Inflammatory macrophage treated with lipopolysaccharide for 1 hour (primary cell): ENCODE measurements at regions not wholly inside any gene's neighbourhood (a gene's known extent, or its start where the extent isn't known, plus 50 kb on each side); places are given as distances from the start of the nearest gene placed in this dataset.

ENCODE experiments used
- DNase-seq, 2 donors: peaks; one replicate each; pipeline ENCODE4 v3.0.0-alpha.2; 2020 to 2022

DNA sequence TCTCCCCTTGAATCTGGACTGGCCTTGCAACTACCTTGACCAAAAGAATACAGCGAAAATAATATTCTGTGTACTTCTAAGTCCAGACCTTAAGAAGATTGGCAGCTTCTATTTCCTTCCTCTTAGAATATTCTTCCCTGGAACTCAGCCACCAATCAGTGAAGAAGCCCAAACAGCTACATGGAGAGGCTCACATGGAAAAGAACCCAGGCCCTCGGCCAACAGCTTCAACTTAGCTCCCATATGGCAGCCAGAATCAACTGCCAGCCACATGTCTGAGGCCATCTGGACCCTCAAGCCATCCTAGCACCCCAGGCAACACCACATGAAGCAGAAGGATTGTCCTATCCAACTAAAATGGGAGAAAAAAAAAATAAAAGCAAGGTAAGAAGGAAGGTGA, 178.8 kb downstream of the IBTK start:
- DNase-seq = no peak

DNA sequence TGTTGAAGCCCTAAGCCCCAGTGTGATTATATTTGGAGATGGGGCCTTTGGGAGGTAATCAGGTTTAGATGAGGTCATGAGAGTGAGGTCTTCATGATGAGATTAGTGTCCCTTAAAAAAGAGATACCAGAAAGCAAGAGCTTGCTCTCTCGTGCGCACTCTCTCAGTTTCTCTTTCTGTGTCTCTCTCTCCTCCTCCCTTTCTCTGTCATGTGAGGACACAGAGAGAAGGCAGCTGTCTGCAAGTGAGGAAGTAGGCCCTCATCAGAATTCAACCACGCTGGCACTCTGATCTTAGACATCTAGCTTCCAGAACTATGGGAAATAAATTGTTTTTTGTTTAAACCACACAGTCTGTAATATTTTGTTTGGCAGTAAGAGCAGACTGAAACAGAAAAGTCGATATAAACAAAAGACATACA, 180.5 kb downstream of the IBTK start:
- peak; percentile 15 to 42 for DNase-seq

DNA sequence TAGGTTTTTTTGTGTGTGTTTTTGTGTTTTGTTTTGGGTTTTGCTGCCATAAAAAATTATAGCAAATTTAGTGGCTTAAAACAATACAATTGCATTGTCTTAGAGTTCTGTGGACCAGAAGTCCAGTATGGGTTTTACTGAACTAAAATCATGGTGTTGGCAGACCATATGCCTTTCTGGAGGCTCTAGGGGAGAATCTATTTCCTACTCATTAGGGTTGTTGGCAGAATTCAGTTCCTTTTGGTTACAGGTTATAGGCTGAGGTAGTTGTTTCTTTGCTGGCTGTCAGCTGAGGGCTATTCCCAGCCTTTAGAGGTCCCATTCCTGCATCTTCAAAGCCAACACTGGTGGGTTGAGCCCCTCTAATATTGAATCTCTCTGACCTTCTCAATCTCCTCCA, 181.3 kb downstream of the IBTK start:
- no peak for DNase-seq

DNA sequence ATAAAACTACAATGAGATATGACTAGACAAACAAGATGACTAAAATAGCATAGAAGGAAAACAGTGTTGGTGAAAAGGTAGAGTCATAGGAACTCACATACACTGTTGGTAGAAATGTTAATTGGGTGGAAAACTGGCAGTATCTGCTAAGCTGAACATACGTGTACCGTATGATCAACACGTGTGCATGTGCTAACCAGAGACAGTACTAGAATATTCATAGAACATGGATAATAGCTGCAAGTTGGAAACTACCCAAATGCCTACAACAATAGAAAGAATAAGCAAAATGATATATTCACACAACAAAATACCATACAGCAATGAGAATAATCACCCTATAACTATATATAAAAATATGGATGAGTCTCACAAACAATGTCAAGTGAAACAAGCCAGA, 184.0 kb downstream of the IBTK start:
- DNase-seq = no peak

DNA sequence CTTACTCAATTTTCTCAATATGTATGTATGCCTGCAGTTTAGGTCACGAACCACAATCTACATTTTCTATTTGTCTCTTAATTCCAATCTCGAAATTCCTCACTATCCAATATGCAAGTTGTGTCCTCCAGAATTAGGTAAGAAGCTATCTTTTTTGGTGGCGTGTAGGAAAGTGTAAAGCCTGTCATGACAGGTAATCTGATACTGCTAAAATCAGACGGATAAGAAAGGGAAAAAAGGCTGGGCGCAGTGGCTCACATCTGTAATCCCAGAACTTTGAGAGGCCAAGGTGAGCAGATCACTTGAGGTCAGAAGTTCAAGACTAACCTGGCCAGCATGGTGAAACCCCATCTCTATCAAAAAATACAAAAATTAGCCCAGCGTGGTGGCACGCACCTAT, 185.3 kb downstream of the IBTK start:
- DNase-seq = no peak

DNA sequence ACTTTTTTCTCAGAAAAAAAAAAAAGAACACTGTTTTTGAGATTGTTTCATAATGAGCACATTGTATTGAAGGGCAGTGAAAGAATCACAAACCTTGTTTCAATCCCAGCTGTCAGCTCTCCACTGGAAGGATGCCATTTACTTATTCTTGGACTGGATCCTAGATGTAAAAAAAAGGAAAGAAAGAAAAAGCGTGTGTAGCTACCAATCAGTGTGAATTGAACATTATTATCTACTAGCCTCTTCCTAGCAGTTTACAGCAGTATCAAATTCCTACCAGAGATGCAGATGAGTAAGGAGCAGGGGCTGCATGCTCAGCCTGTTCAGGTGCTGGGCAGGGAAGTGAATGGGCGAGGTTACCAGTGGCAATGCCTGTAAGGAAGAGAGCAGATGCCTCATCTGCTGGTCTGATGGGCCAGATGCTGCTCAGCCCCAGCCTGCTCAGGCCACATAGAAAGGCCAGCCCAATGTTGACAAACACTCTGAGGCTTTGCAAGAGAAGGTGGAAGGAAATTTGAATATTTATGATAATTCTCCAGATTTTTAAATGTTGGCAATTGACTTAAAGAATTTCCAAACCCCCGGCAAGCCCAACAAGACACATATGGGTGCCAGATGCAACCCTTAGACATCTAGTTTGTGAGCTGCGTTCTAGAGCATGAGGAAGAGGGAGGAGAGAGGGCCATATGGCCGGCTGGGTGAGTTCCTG, 189.5 kb downstream of the IBTK start:
- no peak for DNase-seq

DNA sequence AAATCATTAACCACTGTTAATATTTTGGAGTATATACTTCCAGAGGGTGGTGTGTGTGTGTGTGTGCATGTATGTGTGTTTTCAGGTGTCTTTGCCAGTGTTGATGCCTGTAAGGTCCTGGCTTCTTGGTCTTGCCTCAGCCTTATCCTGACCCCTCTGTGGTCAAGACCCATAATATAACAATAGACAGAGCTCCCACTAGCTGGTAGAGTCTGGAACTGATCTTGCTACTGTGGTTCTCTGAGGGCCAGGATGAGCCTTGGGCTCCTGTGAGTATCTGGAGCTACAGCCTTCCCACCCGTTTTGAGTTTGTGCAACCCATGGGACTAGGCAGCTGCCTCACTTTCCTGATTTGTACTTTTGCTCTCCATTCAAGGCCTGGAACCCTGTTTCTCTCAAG, 191.0 kb downstream of the IBTK start:
- no peak for DNase-seq

DNA sequence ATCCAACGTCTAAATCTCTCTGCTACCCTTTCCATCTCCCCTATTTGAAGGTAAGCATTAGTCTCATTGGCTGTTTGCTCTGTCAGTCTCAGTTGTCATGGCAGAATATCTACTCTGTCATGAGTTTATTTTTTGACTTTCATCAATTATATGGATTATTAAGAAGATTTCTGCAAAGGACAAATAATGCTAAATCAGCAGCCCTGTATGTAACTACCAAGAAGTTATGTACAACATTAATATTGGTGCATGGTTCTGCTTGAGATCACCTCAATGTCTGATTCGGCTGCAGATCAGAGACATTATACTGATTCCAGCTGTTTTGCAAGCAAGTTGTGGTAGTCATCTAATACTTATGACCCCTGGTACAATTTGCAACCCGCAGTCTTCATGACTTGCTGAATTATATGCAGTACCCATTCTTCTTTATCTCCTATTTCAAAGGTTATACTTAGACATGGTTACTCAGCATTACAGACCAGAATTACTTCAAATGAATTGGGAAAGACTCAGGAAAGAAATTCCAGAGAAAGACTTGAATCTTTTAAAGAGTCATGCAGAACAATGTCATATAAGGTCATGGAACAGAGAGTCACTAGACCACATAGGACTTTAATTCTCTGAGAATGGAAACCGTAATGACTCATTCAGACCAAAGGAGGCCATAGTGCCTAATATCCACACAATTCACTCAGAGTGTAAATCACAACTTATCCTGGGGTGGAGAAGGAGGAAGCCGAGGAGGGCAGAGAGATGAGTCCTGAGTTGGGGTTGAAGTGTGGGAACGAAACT, 201.4 kb downstream of the IBTK start:
- no peak for DNase-seq

DNA sequence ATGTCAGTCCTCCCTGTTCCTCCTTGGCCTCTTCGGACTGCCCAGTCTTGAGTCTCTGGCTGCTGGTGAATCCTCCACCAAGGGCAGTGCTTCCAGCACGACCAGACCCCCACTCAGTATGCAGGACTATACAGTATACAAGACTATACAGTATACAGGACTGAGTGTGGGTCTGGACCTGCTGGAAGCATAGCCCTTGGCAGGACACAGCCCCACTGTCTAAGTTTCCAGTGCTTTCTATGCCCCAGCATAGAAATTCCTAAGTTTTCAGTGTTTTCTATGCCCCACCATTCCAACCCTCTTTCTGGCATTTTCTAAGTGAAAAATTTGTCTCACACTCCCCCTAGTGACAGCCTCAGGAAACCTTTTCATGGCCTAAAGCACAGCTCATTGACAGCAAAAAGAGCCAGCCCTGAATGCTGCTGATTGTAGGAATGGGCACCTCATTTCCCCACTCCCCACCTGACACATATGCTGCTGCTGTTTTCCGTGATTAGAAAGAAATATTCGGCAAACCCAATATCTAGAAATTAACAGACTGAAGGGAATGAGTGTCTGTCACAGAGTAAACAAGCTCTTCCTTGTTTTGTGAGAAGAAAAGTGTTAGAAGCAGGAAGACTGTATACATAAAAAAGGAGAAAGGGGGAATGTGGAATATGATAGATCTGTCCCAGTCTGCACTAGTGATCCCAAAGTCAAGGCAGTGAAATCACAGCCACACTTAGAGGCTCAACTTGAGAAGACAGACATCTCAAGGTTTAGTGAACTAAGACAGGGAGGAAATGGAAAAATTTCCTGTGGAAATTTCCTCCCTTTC, 206.9 kb downstream of the IBTK start:
- peak; percentile 10 to 54 for DNase-seq

DNA sequence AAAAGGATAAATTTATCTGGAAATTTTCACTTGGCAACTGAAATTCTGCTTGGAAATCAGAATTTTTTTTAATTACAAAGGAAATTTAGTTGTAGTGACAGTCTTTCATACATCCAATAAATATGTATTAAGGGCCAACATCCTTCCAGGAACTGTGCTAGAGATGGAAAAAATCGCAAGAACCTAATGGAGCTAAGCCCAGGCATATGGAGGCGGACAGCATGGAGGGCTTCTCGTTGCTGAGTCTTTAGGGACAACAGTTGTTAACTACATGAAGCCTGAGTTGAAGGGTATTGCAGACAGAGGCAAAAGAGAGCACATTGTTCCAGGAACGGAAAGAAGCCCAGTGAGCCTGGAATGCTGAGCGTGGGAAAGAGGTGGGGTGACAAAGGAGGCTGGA, 208.9 kb downstream of the IBTK start:
- DNase-seq = no peak

DNA sequence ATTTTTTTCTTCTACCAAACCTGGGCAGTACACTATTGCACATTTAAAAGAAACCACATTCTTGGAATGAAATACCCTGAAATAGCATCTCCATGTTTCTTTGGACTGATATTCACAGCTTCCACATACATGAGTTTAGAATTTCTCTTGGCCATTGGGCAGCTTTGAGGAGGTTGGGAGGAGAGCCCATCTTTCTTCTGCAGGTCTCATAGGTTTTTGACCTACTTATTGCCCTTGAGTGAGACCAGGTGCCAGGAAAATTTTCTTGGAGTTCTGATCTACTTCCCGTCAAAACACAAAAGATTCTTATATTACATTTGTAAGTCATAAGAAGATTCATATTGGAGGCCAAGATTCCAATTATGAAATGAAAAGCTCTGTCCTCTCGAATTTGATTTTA, 212.0 kb downstream of the IBTK start:
- no peak for DNase-seq

DNA sequence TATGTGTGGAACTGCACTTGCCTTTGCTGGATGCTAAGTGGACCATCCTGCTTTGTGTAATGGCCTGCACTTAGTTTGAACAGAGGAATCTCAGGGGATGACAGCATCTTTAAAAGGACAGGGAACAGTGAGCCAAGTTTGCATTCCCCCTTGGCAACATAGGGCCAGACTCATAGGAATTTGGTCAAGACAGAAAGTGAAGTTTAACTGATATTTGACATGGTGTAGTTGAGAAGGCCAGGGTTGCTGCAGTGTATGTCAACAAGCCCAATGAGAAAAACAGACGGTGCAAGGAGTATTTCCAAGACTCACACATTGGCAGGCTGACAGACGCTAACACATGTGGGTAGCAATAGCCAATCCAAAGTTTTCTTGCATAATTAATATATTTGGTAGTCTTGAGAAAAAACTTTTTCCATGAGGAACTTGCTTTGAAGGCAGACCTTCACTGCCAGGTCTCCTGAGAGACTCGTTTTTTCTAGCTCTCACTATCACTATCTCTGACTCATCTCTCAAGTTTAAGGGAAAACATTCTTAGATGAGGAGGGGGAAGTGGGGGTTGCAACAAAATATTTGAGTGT, 213.8 kb downstream of the IBTK start:
- DNase-seq = no peak

DNA sequence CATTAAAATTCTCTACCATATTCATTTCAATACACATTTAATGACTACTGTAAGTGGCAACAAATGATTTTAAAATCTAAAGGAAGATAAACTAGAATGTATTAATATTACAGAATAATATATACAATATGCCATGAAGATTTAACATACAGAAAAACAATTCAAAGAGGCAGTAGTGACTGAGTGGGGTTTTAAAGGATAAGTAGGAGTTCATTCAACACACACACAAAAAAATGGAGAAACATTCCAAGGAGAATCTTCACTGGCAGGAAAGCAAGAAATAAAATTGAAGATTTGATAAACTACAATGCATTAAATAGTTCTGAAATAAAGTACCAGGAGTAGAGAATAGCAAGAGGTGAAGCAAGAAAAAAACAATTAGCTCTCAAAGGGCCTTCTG, 215.1 kb downstream of the IBTK start:
- DNase-seq = no peak

DNA sequence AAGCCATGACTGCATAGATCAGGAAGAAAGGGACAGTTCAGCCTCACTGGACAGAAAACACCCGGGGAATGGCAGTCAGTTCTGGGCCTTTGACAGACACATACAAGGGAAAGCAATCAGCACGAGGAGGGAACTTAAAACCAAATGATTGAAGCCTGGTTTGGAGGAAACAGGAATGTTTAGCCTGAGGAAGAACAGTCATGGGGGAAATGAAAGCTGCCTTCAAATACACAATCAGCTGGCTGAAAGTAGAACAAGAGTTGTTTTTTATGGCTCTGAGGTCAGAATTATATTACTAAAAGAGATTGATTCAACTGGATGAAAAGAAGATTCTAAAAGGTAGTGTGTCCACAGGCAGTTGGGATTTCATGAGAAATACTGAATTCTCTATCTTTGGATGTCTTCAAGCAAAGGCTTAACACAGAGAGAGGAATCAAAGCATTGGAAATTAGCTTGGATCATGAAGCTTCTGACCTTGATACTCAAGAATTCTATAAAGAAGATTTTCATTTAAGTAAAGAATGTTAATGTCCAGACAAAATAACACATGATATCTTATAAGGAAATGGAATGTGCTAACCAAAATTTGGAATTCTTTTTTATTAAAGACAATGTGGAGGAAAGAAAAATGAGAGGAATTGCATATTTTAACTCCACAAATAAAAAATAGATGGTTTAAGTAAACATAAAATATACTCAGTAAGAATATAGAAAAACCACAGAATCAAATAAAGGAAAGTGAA, 216.6 kb downstream of the IBTK start:
- DNase-seq = no peak

DNA sequence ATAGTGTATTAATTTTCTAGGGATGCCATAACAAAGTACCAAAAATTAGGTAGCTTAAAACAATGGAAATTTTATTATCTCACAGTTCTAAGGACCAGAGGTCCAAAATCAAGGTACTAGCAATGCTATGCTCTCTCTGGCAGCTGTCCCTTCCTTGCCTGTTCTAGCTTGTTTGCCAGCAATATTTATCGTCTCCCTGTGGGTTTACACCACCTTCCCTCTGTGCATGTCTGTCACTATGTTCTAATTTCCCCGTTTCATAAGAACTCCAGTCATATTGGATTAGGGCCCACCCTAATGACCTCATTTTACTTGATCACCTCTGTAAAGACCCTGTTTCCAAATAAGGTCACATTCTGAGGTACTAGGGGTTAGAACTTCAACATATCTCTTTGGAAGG, 217.2 kb downstream of the IBTK start:
- DNase-seq = no peak

DNA sequence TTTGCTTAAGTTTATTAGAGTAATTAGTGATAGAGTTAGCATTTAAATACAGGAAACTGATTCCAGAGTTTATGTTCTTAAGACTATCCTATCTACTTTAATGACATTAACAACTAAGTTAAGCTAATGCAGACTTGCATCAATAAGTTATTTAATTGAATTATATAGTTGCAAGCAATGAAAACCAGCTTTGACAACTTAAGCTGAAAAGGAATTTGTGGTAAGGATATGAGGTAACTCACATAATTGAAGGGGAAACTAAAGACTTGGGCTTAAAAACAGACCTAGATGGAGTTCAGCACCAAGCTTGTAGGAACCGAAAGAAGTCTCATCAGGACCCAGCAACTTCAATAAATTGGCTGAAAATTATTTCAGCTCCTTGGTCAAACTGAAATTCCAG, 222.3 kb downstream of the IBTK start:
- DNase-seq = no peak

DNA sequence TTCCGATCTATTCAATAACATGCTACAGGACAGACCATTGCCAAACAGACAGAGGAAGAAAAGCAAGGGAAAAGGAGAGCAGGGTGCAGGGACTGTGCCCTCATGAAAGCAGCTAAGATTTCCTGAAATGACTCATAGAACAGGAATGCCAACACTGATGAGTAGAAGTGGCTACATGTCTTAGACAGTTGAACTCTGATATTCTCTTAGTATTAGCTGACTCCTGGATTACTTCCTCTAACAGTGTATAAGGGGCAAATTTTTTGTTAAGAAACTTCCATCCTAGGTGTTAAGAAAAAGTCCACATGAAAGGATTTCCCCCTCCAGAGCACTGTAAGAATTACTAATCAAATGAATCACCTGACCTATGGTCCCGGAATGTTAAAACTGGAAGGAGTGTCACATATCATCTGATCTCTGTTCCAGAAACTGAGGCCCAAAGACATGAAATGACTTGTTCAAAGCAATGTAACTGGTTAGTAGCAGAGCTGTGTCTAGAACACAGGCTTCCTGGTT, 224.9 kb downstream of the IBTK start:
- DNase-seq = no peak

DNA sequence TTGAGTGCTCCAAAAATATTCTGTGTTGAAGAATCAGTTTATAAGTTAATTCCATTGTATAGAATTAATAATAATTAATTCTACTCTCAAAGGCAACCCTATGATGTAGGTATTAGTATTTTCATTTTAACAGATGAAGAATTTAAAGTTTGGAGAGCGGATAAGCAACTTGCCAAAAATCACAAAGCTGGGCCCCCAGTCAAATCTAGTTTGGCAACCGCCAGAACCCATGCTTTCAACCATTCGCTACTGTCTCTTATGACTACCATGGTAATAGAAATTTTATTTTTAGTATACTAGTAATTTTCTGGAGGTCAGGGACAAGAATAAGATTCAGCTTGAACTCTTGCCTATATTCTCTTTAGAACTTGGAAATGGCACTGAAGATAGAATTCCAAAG, 229.8 kb downstream of the IBTK start:
- DNase-seq = no peak

DNA sequence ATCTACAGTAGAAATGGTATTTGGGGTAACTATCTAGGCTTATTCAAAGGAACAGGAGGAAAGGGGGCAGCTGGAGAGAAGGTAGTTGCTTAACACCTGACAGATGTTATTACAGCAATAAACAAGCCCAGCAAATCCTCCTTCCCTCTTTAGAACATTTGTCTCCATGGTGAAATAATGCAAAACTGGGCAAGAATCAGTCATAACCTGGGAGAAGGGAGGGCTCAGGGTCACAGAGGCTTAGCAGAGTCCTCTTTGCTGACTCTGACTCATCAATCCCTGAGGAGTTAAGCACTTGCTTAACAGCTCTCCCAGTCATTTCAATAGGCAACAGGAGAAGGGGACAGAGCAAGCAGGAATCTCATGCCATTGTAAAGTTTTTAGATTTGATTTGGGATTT, 230.3 kb downstream of the IBTK start:
- DNase-seq = no peak

DNA sequence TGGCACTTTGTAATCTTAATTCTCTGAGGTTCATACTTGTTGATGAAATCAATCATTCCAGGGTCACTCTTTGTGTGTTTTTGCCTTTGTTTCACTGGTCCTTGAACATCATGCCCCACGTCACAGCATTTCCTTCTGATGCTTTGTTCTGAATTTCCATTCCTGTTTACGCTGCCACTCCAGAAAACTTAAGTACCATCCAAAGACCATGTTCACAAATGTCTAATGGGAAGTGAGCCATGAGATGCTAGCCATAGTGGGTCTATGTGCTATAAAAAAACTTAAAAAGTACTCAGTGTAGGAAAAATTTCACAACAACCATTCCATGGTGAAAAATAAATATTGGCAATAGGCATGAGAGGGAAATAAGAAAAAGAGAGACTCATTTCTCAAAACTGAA, 232.0 kb downstream of the IBTK start:
- no peak for DNase-seq

DNA sequence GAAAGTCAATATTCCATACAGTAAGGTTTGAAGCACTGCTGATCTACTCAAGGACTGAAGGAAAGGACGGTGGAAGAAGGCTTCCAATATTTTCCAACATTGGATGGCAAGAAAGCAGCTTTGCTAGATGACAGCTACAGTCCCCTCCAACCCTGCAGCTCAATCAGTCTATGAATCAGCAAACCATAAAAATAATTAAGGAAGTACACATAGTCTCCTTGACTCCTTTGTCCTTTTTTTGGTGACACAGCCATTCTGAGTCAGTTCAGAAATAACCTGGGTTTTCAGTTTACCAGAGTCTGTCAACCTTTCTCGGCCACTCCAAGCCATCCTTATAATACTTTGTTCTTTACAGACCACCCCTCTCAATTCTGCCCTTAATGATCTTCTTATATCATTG, 232.5 kb downstream of the IBTK start:
- DNase-seq = no peak
